ENCODE measurements at regions not wholly inside any gene's neighbourhood (a gene's known extent, or its start where the extent isn't known, plus 50 kb on each side); places are given as distances from the start of the nearest gene placed in this dataset.

DNA sequence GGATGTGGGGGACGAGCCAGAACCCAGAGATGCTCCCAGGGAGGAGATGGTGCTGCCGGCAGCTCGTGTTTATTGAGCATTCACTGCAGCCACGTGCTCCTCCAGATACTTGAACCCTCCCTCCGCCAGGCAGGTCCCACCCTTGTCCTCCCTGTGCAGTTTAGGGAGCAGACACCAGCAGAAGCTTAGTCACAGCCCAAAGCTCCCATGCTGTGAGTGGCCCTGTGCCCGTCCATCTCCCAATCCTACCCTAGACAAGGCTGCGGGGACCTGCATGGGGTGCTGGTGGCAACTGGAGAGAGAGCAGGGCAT, 176.5 kb upstream of the COPS8 start:
- Histone ChIP-seq H3K9me3 (ENCODE audit: low read length) (no peaks in the 10 kb centered on the region), H3F3A (ENCODE audit: insufficient read depth, low read length, poor library complexity, severe bottlenecking) (no peaks in the 10 kb centered on the region), H3K27ac (ENCODE audit: low read length) (no peak overlapping the region), H3K27me3 (ENCODE audit: insufficient read depth, low read depth, low read length) (no peaks in the 10 kb centered on the region), H3K4me3 (ENCODE audit: low read length) (no peak overlapping the region), H2AFZ (ENCODE audit: low read depth, low read length) (no peak overlapping the region), H4K20me1 (ENCODE audit: insufficient read depth) (no peaks in the 10 kb centered on the region), H3K4me2 (ENCODE audit: low read length) (no peak overlapping the region), H3K9me2 (ENCODE audit: insufficient read depth, low read length) (no peaks in the 10 kb centered on the region), H3K36me3 (ENCODE audit: insufficient read depth, low read length) (no peaks in the 10 kb centered on the region), H3K79me2 (replicated peaks; ENCODE audit: insufficient read depth, low read length) (no peaks in the 10 kb centered on the region), H3K9ac (ENCODE audit: low read length) (no peak overlapping the region)
- TF ChIP-seq RAD21 (conservative IDR thresholded peaks at IDR 0.05) (no peak), TAF1 (IDR thresholded peaks at IDR 0.05; ENCODE audit: low read depth) (no peak), POLR2AphosphoS5 (IDR thresholded peaks at IDR 0.05) (no peak), CTCF (IDR thresholded peaks at IDR 0.05; ENCODE audit: poor library complexity, severe bottlenecking) (no peak), EZH2 (IDR thresholded peaks at IDR 0.05; ENCODE audit: borderline replicate concordance, insufficient read depth, low read length, poor library complexity, severe bottlenecking) (no peak), SMC3 (conservative IDR thresholded peaks at IDR 0.05; ENCODE audit: poor library complexity) (no peak), REST (IDR thresholded peaks at IDR 0.05; ENCODE audit: borderline replicate concordance) (no peak), EP300 (conservative IDR thresholded peaks at IDR 0.05; ENCODE audit: poor library complexity, severe bottlenecking) (no peak), MXI1 (conservative IDR thresholded peaks at IDR 0.05; ENCODE audit: poor library complexity, severe bottlenecking) (no peak)

DNA sequence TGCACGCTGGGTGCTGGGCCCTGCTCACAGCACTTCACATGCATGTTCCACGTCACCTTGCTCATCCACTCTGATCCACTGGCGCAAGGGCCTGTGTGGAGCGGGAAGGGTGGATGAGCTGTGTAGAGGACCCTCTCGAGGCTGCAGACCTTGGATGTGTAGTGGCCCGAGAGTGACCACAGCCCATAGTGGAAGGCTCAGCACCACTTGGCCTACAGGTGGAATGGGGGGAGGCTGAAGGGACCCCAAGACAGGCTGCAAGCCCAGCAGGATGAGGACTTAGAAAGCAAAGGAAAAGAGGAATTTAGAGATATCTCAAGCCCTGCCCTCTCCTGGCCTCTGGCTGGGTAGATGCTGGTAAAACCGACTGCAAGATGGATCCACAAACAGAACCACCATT, 175.9 kb upstream of the COPS8 start:
- Histone ChIP-seq H3K27me3 (ENCODE audit: insufficient read depth, low read depth, low read length) (no peaks in the 10 kb centered on the region), H3F3A (ENCODE audit: insufficient read depth, low read length, poor library complexity, severe bottlenecking) (no peaks in the 10 kb centered on the region), H3K36me3 (ENCODE audit: insufficient read depth, low read length) (no peaks in the 10 kb centered on the region), H3K9ac (ENCODE audit: low read length) (no peak overlapping the region), H2AFZ (ENCODE audit: low read depth, low read length) (no peak overlapping the region), H4K20me1 (ENCODE audit: insufficient read depth) (no peaks in the 10 kb centered on the region), H3K9me2 (ENCODE audit: insufficient read depth, low read length) (no peaks in the 10 kb centered on the region), H3K4me3 (ENCODE audit: low read length) (no peak overlapping the region), H3K4me2 (ENCODE audit: low read length) (no peak overlapping the region), H3K79me2 (replicated peaks; ENCODE audit: insufficient read depth, low read length) (no peaks in the 10 kb centered on the region), H3K27ac (ENCODE audit: low read length) (no peak overlapping the region), H3K9me3 (ENCODE audit: low read length) (no peaks in the 10 kb centered on the region)
- TF ChIP-seq POLR2AphosphoS5 (IDR thresholded peaks at IDR 0.05), result no peak
- no peak for TF ChIP-seq SMC3 (conservative IDR thresholded peaks at IDR 0.05; ENCODE audit: poor library complexity)
- no peak for TF ChIP-seq REST (IDR thresholded peaks at IDR 0.05; ENCODE audit: borderline replicate concordance)
- no peak for TF ChIP-seq RAD21 (conservative IDR thresholded peaks at IDR 0.05)
- no peak for TF ChIP-seq MXI1 (conservative IDR thresholded peaks at IDR 0.05; ENCODE audit: poor library complexity, severe bottlenecking)
- no peak for TF ChIP-seq EZH2 (IDR thresholded peaks at IDR 0.05; ENCODE audit: borderline replicate concordance, insufficient read depth, low read length, poor library complexity, severe bottlenecking)
- no peak for TF ChIP-seq TAF1 (IDR thresholded peaks at IDR 0.05; ENCODE audit: low read depth)
- TF ChIP-seq CTCF (IDR thresholded peaks at IDR 0.05; ENCODE audit: poor library complexity, severe bottlenecking), result no peak
- TF ChIP-seq EP300 (conservative IDR thresholded peaks at IDR 0.05; ENCODE audit: poor library complexity, severe bottlenecking), result no peak

Measured in neural cell (in vitro differentiated cells).